GM19023 (cell line): ENCODE measurements at regions not wholly inside any gene's neighbourhood (a gene's known extent, or its start where the extent isn't known, plus 50 kb on each side); places are given as distances from the start of the nearest gene placed in this dataset.

Experiments used
- ATAC-seq: cut with Tn5 transposase; IDR thresholded peaks from one replicate; pipeline ENCODE4 v1.9.1; 2021; ENCODE audit warnings: mild to moderate bottlenecking, moderate library complexity; ENCODE audit not compliant: unreplicated experiment

DNA sequence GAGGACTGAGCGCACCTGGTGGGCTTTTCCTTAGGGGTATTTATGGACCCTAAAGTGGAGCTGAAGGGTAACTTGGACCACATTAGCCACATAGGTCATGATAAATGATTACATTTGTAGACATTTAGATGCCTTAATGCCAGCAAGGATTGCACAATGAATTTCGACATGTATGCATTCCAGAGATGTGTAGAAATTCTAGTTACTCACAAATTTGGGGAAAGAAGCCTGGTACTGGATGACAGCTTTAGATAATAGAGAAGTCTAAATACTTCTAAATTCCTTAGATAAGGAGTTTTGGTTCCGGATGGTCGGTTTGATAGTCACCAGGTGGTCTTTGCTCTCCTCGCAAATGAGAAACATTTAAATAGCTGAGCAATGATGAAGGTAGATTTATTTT, 609.5 kb upstream of the PRKX start:
- no peak for ATAC-seq

DNA sequence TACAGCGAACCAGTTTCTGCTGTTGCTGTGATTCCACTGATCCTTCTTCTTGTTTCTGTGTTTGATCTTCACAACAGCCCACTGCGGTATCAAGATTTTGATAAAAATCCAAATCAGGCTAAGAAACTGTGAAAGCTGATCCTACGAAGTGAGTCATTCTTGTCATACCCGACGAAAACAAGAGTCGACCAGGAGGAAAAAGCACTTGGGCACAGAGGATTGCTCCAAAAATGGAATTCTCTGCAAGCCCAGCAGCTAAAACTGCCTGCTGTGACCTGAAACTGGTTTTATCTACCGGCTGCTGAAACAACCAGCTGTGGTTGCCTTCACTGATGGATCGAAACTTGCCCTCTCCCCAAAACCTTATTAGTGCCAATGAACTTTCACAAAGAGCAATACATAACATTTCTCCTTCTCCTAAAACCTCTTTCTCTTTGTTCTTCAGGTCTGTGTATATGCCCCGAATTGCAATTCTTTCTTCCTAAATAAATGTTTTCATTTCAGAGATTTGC, 607.0 kb upstream of the PRKX start:
- no peak for ATAC-seq

DNA sequence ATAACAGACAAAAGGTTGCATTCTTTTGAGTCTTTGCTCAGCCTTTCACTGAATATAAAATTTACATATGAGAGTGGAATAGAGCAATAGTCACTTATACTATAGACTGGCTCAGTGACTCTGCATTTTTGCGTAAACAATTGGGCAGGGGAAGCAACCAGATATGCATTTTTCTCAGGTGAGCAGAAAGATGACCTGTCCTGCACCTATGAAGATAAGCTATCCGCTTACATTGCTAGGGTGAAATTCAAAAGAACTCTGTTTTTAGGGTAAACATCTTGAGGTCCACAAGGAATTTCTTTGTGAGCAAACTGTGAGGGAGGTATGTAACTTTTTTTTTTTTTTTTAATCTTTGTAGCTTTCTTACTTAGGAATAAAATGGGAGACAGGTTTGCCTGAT, 602.4 kb upstream of the PRKX start:
- ATAC-seq = no peak

DNA sequence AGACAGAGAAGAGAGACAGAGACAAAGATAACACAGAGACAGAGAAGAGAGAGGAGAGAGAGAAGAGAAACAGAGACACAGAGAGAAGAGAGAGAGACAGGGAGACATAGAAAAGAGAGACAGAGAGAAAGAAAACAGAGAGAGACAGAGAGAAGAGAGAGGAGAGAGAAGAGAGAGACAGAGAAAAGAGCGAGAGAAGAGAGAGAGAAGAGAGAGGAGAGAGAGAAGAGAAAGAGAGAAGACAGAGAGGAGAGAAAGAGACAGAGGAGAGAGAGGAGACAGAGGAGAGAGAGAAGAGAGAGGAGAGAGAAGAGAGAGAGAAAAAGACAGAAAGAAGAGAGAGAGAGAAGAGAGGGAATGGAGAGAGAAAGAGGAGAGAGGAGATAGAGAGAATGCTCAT, 601.1 kb upstream of the PRKX start:
- ATAC-seq = no peak

DNA sequence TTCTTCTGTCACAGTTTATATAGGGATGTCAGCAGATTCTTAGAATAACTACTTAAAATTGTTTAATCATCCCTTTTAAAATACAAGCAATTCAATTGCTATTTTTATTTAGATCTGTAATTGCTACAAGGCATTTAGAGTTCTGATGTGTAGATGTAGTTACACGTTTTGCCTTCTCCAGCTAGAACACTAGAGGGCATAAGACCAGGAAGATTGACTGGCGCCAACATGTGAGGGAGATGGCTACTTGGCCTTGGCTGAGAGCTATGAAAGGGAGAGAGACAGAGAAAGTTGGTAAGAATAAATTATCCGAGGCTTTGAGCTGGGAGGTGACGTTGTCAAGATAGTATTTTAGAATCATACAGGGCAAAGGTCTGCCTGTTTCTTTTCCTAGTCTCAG, 563.7 kb upstream of the PRKX start:
- no peak for ATAC-seq

DNA sequence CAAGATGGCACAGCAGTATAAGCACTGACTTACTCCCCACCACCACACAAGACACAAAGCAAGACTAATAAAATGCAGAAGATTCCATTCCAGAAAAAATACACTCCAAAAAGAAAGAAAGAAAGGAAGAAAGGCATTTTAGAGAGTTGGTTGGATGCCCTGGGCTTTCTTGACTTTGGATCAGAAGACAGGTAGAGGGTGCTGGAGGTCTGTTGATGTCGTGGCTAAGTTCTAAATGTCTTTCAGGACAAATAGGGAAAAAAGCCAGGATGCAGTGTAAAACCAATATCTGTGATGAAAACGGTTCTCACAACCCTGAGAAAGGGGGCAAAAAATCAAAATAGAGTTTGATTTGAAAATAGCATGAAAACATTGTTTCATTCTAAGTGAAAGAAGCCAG, 555.2 kb upstream of the PRKX start:
- no peak for ATAC-seq

DNA sequence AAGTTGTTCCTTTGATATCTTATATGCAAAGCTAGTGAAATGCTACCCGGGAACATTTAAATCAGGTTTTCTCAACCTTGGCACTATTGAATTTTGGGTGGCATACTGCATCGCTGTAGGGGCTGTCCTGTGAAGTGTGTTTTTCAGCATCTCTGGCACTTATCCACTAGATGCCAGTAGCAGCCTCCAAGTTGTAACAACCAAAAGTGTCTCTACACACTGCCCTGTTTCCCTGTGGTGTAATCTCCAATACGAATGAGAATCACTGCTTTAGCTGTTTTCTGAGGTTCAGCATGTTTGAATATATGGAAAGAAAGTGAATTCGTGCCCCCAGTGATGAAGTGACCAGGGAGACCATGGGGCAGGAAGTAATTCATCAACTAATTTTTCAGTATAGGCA, 551.6 kb upstream of the PRKX start:
- no peak for ATAC-seq

DNA sequence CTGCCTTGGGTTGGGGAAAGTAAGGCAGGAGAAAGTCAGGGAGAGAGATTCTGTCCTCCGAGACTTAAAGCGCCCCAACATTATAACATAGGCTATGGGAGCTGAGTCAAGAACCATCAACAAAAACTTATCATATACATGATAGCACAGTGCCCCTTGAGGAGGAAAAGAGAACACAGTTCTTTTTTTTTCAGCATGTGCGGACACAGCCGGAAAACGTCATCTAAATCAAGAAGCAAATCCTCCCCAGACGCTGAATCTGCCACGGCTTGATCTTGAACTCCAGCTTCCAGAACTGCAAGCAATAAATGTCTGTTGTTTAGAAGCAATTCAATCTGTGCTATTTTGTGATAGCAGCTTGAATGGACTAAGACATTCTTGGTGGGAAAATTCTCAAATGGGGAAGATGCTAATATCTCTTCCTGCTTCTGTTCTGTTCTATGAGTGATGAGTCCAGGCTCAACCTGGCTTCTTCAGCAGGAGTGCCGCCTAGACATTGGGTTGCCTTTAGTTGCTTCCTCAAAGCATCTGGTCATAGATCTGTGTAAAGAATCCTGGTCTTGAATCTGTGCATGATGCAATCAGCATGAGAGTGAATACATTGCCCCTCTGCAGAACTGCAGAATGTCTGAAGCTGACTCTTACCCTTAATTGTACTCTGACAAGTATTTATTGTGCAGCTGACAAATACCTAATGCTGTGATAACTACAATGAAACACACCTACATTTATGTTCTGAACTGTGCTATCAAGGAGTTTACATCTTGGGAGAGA, 549.8 kb upstream of the PRKX start:
- ATAC-seq = no peak

DNA sequence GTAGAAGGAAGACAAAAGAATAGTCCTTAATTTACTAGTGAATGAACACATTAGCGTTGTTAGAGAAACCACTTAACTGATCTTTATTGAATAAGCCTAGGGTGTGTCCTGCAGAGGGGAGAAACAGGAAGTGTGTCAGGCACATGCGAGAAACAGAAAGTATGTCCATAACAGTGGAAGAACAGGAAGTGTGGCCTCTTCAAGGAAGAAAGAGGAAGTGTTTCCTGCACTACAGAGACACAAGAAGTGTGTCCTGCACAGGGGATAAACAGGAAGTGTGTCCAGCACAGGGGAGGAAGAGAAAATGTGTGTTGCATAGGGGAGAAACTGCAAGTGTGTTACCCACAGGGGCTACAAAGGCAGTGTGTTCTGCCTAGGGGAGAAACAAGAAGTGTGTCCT, 539.6 kb upstream of the PRKX start:
- ATAC-seq = no peak

DNA sequence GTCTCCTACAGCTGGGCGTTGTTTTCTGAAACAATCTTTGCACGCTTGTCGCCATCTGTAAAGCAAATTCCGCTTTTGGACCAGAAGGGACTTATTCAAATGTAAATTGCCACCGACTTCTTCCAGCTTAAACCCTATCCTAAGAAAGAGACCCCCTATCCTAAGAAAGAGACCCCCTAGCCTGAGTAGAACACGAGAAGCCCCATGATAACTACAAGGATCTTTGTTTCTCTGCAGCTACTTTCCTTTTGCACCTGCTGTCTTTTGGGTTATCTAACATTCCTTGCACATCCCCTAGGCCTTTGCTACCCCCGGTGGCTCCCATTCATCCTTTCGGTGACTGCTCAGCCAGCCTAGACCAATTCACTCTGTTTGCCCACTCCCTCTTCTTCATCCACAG, 536.0 kb upstream of the PRKX start:
- no peak for ATAC-seq

DNA sequence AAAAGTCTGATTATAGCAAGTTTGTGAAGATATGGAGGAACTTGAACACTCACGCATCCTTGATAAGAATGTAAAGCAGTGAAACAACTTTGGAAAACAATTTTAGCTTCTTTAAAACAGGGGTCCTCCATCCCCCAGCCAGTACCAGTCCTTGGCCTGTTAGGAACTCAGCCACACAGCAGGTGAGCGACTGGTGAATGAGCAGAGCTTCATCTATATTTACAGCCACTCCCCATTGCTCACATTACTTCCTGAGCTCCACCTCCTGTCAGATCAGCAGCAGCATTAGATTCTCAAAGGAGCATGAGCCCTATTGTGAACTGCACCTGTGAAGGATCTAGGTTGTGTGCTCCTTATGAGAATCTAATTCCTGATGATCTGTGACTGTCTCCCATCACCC, 530.3 kb upstream of the PRKX start:
- no peak for ATAC-seq

DNA sequence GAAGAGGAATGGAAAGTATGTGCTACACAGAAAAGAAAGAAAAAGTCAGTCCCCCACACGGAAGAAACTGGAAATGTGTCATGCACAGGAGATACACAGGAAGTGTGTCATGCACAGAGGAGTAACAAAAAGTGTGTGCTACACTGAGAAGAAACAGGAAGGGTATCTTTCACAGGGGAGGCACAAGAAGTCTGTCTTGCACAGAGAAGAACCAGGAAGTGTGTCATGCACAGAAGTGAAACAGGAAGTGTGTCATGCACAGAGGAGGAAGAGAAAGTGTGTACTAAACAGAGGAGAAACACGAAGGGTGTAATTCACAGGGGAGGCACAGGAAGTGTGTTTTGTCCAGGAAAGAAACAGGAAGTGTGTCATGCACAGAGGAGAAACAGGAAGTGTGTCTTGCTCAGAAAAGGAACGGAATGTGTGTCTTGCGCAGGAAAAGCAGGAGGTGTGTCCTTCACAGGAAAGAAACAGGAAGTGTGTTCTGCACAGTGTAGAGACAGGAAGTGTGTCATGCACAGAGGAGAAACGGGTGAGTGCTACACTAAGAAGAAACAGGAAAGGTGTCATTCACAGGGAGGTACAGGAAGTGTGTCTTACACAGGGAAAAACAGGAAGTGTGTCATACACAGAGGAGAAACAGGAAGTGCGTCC, 527.2 kb upstream of the PRKX start:
- ATAC-seq = no peak

DNA sequence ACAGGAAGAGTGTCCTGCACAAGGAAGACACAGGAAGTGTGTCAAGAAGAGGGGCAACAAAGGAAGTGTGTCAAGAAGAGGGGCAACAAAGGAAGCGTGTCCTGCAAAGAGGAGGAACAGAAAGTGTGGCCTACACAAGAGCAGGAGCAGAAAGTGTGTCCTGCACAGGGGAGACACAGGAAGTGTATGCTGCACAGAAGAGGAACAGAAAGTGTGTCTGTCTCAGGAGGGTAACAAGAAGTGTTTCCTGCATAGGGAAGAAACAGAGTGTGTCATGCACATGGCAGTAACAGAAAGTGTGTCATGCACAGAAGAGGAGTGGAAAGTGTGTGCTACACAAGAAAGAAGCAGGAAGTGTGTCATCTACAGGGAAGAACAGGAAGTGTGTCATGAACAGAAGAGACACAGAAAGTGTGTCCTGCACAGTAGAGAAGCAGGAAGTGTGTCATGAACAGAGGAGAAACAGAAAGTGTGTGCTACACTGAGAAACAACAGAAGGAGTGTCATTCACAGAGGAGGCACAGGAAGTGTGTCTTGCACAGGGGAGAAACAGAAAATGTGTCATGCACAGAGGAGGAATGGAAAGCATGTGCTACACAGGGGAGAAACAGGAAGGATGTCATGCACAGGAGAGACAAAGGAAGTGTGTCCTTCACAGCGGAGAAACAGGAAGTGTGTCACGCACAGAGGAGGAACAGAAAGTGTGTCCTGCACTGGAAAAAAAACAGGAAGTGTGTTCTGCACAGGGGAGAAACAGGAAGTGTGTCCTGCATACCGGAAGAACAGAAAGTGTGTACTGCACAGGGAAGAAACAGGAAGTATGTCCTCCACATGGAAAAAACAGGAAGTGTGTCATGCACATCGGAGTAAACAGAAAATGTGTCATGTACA, 526.4 kb upstream of the PRKX start:
- ATAC-seq = no peak

DNA sequence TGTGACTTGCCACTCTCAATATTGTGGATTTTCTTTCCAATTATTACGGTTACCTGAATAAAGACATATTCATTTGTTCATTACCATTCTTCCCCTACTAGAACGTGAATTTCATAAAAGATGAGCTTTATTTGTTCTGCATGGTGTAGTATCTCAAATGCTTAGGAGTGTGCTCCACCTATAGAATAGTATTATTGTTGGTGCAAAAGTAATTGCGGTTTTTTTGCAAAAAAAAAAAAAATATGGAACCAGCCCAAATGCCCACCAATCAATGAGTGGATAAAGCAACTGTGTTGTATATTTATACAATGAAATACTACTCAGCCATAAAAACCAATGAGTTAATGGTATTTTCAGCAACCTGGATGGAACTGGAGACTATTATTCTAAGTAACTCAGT, 525.5 kb upstream of the PRKX start:
- ATAC-seq = no peak

DNA sequence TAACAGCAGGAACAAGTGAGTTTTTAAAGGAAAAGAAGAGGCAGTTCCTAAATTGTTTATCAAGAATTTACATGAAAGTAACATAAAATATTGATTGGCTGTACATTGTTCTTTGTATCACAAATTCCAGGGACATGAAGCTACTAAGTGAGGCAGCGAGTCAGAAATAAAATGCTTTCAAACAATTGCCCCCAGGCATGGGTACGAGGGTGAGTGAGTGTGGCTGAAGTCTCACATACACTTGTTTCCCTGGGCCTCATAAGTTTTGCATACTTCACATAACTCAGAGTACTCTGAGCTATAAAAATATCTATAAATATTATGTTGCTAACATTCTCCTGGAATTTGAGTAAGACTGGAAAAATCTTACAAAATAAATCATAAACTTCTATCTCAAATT, 511.6 kb upstream of the PRKX start:
- no peak for ATAC-seq

DNA sequence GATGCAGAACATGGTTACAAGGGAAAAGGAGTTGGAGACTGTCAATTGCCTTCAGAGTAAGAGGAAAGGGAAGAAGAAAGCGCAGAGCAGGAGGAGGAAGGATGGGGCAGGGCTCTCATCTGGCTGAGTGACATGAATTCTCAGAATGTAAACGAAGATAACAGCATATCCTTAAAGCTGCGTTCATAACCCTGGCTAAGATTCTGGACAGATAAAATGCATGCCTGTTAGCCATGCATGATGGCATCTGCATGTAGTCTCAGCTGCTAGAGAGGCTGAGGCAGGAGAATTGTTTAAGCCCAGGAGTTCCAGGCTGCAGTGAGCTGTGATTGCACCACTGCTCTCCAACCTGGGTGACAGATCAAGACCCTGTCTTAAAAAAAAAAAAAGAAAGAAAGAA, 493.5 kb upstream of the PRKX start:
- ATAC-seq = no peak

DNA sequence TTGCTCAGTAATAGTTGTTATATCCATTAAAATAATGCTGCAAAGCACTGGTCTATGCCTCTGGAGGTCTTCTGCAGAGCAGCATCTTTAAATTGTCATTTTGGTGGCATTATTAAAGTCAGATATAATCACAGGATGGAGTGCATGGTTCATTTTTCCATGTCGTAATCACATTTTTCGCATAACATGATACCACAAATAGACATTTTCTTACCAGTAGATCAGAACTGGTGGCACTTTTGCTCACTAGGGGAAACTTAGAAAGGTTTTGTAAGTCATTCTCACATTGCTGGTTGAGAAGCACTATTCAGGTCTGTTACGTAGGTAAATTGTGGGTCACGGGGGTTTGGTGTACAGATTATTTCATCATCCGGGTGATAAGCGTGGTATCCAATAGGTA, 484.5 kb upstream of the PRKX start:
- no peak for ATAC-seq

DNA sequence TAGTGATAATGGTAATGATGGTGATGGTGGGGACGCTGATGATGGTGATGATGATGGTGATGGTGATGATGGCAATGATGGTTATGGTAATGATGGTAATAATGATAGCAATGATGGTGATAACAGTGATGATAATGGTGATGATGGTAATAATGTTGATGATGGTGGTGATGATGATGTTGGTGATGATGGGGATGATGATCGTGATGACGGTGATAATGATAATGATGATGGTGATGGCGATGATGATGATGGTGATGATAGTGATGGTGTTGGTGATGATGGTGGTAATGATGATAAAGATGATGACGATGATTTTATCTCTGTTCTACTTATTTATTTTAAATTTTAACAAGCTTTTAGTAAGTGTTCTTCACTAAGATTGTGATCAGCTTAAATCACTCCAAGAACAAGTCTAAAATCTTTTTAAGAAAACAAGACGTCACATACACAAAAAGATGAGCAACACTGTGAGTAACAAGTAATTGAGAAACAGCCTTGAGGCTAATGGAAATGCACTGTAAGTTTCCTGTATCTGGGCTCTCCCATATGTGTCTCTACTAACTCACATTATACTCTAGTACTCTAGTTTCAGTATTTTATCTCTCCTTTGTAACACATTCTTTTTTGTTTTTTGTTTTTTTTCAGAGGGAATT, 480.2 kb upstream of the PRKX start:
- no peak for ATAC-seq

DNA sequence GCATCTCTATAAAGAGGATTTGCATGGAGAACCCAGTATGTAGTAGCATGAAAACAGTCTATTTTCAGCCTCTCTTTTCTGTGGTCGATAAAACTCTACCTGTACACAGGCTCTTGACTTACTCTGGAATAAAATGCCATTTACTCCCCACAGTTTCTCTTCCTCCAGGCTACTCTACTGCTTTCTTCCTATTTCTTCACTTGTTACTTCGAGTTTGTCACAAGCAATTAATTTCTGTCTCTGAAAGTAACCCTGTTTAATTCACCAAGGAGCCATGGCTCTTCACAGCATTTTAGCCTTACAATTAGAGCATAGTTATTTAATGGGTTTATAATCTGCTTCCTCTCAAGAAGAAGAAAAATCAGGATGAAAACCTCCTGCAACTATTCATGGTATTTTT, 472.9 kb upstream of the PRKX start:
- no peak for ATAC-seq

DNA sequence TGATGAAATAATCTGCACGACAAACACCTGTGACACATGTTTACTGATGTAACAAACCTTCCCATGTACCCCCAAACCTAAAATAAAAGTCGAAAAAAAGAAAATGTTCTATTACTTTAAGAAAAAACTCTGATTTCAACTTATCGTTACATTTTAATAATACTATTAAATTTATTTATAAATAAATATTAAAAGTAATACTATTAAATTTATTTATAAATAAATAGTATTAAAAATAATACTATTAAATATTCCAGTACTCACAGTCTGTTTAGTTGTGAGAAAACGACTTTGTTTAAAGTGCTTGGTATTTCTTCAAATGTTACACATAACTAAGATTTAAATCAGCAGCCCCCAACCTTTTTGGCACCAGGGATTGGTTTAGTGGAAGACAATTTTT, 471.6 kb upstream of the PRKX start:
- no peak for ATAC-seq

DNA sequence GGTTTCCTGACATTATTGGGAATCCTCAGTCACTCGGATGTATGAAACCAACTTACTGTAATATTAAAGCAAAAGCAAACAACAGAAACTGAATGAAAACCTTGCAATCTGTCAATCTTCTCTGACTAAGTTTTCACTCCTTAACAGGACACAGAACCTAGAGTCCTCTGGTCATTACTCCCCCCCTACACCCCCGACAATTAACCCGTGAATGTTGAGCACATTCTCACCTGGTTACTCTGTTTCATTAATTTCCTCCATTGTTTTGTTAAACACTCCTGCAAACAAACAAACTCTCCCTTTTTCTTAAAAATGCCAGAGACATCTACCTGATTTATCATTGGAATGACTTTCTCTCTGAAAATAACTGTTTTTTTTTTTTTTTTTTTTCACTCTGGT, 469.0 kb upstream of the PRKX start:
- no peak for ATAC-seq
